ENCODE measurements at regions not wholly inside any gene's neighbourhood (a gene's known extent, or its start where the extent isn't known, plus 50 kb on each side); places are given as distances from the start of the nearest gene placed in this dataset.

DNA sequence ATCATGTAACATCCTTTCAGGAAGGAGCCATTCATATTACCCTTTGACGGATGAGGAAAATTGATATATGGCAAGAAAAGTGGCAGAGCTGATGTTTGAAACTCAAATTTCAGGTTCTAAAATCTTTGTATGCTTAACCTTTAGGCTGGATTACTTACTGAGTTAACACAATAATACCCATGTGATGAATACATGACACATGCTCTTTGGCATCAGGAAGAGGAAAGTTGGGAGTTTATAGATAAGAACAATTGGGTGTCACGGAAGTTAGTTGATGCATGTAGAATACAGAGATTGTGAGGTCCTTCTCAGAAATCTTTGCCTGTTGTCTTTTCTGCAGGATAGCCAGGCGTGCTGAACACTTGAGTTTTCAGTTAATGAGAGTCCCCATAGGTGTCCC is 572.1 kb upstream of the POM121L12 start:
- TF ChIP-seq, protein P1, sequence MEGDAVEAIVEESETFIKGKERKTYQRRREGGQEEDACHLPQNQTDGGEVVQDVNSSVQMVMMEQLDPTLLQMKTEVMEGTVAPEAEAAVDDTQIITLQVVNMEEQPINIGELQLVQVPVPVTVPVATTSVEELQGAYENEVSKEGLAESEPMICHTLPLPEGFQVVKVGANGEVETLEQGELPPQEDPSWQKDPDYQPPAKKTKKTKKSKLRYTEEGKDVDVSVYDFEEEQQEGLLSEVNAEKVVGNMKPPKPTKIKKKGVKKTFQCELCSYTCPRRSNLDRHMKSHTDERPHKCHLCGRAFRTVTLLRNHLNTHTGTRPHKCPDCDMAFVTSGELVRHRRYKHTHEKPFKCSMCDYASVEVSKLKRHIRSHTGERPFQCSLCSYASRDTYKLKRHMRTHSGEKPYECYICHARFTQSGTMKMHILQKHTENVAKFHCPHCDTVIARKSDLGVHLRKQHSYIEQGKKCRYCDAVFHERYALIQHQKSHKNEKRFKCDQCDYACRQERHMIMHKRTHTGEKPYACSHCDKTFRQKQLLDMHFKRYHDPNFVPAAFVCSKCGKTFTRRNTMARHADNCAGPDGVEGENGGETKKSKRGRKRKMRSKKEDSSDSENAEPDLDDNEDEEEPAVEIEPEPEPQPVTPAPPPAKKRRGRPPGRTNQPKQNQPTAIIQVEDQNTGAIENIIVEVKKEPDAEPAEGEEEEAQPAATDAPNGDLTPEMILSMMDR (IDR thresholded peaks at IDR 0.05), result no peak
- TF ChIP-seq EZH2 (IDR thresholded peaks at IDR 0.05) (no peak), EZH2phosphoT487 (IDR thresholded peaks at IDR 0.05) (no peak)

Measured in neural progenitor cell (in vitro differentiated cells).